HL-60 (cell line): ENCODE measurements at regions not wholly inside any gene's neighbourhood (a gene's known extent, or its start where the extent isn't known, plus 50 kb on each side); places are given as distances from the start of the nearest gene placed in this dataset.

Experiments used
- DNase-seq, 2 experiments: peaks; one replicate each; pipeline ENCODE4 v3.0.0-alpha.2; 2010 to 2020; ENCODE audit warnings: low read depth in 1 of 2, low spot score in 1 of 2
- H3K27ac ChIP-seq: fragments of 250-450 bp; sonication (Bioruptor Pico); replicated peaks from 2 replicates; pipeline ENCODE4 v1.5.1; 2020; ENCODE audit warnings: mild to moderate bottlenecking, moderate library complexity
- H3K27me3 ChIP-seq: fragments of 250-450 bp; sonication (Bioruptor Pico); 2 replicates; pipeline ENCODE4 v1.5.1; 2021; ENCODE audit warnings: mild to moderate bottlenecking, moderate library complexity; ENCODE audit not compliant: insufficient read depth, poor library complexity, severe bottlenecking
- H3K4me3 ChIP-seq: replicated peaks from 2 replicates; pipeline ENCODE4 v1.5.1; 2011; ENCODE audit warnings: mild to moderate bottlenecking, control low read depth, low read length; ENCODE audit not compliant: insufficient read depth
- GABPA ChIP-seq: IDR thresholded peaks from 2 replicates; pipeline ENCODE4 v1.6.1; 2012; ENCODE audit warnings: low read depth
- POLR2AphosphoS5 ChIP-seq: IDR thresholded peaks from 2 replicates; pipeline ENCODE4 v1.6.1; 2012; ENCODE audit warnings: low read depth
- SPI1 ChIP-seq: IDR thresholded peaks from 2 replicates; pipeline ENCODE4 v1.6.1; 2012; ENCODE audit warnings: low read depth, mild to moderate bottlenecking, borderline replicate concordance
- TF ChIP-seq, protein P1 (sequence below): IDR thresholded peaks from 2 replicates; pipeline ENCODE4 v1.6.1; 2012; ENCODE audit warnings: low read depth; ENCODE audit not compliant: insufficient replicate concordance
- TF ChIP-seq, protein P2 (sequence below): IDR thresholded peaks from one replicate; pipeline ENCODE4 v1.5.1; 2011; ENCODE audit warnings: low read length, control low read depth, inconsistent platforms; ENCODE audit not compliant: insufficient read depth

DNA sequence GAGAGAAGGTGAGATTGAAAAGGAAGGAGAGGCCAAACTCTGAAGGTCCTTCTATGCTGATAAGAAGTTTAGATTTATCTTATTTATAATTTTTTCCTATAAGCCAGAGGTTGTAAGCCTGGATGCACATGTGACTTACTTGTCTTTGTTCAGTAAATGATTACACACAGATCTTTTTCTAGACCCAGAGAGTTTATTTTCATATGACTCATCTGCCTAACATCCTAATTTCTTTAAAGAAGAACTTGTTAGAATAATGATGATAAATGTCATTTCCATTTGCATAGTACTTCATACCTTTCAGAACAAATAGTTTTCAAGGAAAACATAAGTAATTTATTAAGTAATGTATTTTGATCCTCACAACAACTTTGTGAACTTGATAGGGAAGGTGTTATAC, 434.8 kb upstream of the DPH6 start:
- Histone ChIP-seq H3K27me3 (peaks cover 4% of the 10 kb centered on the region), H3K27ac (no peak overlapping the region), H3K4me3 (no peak overlapping the region)
- no peak for DNase-seq
- TF ChIP-seq, protein P1, sequence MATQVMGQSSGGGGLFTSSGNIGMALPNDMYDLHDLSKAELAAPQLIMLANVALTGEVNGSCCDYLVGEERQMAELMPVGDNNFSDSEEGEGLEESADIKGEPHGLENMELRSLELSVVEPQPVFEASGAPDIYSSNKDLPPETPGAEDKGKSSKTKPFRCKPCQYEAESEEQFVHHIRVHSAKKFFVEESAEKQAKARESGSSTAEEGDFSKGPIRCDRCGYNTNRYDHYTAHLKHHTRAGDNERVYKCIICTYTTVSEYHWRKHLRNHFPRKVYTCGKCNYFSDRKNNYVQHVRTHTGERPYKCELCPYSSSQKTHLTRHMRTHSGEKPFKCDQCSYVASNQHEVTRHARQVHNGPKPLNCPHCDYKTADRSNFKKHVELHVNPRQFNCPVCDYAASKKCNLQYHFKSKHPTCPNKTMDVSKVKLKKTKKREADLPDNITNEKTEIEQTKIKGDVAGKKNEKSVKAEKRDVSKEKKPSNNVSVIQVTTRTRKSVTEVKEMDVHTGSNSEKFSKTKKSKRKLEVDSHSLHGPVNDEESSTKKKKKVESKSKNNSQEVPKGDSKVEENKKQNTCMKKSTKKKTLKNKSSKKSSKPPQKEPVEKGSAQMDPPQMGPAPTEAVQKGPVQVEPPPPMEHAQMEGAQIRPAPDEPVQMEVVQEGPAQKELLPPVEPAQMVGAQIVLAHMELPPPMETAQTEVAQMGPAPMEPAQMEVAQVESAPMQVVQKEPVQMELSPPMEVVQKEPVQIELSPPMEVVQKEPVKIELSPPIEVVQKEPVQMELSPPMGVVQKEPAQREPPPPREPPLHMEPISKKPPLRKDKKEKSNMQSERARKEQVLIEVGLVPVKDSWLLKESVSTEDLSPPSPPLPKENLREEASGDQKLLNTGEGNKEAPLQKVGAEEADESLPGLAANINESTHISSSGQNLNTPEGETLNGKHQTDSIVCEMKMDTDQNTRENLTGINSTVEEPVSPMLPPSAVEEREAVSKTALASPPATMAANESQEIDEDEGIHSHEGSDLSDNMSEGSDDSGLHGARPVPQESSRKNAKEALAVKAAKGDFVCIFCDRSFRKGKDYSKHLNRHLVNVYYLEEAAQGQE: no peak
- no peak for TF ChIP-seq GABPA
- TF ChIP-seq POLR2AphosphoS5: no peak
- no peak for TF ChIP-seq SPI1
- TF ChIP-seq, protein P2, sequence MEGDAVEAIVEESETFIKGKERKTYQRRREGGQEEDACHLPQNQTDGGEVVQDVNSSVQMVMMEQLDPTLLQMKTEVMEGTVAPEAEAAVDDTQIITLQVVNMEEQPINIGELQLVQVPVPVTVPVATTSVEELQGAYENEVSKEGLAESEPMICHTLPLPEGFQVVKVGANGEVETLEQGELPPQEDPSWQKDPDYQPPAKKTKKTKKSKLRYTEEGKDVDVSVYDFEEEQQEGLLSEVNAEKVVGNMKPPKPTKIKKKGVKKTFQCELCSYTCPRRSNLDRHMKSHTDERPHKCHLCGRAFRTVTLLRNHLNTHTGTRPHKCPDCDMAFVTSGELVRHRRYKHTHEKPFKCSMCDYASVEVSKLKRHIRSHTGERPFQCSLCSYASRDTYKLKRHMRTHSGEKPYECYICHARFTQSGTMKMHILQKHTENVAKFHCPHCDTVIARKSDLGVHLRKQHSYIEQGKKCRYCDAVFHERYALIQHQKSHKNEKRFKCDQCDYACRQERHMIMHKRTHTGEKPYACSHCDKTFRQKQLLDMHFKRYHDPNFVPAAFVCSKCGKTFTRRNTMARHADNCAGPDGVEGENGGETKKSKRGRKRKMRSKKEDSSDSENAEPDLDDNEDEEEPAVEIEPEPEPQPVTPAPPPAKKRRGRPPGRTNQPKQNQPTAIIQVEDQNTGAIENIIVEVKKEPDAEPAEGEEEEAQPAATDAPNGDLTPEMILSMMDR: no peak

DNA sequence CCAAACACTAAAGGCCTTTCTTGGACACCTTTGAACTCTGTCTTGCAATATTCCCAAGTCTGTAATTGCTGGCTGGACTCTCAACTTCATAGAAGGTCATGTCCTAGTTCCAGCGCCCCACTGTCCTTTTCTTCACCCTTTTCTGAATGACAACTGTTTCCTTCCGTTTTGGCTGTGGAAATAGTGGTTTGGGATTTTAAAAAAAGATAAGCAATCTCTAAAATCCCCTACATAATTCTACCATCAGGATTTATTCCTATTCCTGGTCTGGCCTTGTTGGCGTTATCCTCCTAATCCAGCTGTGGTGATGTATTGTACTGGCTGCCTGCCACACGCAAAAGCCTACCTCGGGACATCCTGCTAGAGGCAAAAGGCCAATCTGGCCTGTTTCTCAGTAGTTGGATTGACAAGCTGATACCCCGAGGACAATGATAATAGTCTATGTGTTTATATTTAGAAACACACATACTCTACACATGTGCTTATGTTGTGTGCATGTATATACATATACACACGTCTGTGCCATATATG, 440.3 kb upstream of the DPH6 start:
- TF ChIP-seq, protein P2: no peak
- TF ChIP-seq GABPA (no peak), SPI1 (no peak), POLR2AphosphoS5 (no peak)
- TF ChIP-seq, protein P1: no peak
- H3K4me3 ChIP-seq: no peak overlapping the region
- DNase-seq: no peak
- no peak overlapping the region for H3K27ac ChIP-seq
- no peaks in the 10 kb centered on the region for H3K27me3 ChIP-seq

DNA sequence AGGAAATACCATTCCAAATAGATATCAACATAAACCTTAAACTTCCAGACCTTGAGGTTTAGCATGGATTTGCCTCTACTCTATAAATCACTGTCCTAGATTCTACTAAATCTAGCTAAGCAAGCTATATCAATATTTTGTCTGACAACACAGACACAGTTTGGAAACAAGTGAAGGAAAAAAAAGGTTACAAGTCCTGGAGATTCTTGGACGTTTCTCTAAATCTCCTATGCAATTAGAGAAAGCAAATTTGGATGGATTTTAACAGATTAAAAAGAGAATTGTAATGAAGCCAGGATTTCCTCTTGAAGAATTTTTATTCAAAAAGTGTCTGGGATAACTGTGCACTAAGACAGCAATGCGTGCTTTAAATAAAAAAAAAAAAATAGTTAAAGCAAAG, 441.1 kb upstream of the DPH6 start:
- no peak for TF ChIP-seq GABPA
- no peak for TF ChIP-seq POLR2AphosphoS5
- no peak for TF ChIP-seq SPI1
- TF ChIP-seq, protein P1: no peak
- TF ChIP-seq, protein P2: no peak
- no peak overlapping the region for H3K4me3 ChIP-seq

More for the DNA sequence above, 441.1 kb upstream of the DPH6 start:
- DNase-seq: no peak
- no peak overlapping the region for H3K27ac ChIP-seq
- H3K27me3 ChIP-seq: no peaks in the 10 kb centered on the region
